CD4-positive, CD25-positive, alpha-beta regulatory T cell (primary cell): ENCODE measurements at regions not wholly inside any gene's neighbourhood (a gene's known extent, or its start where the extent isn't known, plus 50 kb on each side); places are given as distances from the start of the nearest gene placed in this dataset.

Source experiments
- ATAC-seq, 2 donors: fragments of 150-1000 bp; cut with Tn5 transposase; one replicate each; pipeline ENCODE4 v1.10.0; 2021; ENCODE audit warnings: low read depth in 2 of 2, moderate number of reproducible peaks in 2 of 2, moderate library complexity in 1 of 2
- DNase-seq, 3 donors: peaks; one replicate each; pipeline versions ENCODE4 v3.0.0 to v3.0.0-alpha.2; 2012 to 2022; ENCODE audit warnings: mixed read lengths in 1 of 3
- H3K27ac ChIP-seq: one replicate; pipeline ENCODE4 v1.7.0; 2013; ENCODE audit warnings: mild to moderate bottlenecking, low read length; ENCODE audit not compliant: insufficient read depth, poor library complexity, severe bottlenecking
- H3K27me3 ChIP-seq: one replicate; pipeline ENCODE4 v1.7.0; 2013; ENCODE audit warnings: low read length; ENCODE audit not compliant: control insufficient read depth, insufficient read depth
- H3K36me3 ChIP-seq: one replicate; pipeline ENCODE4 v1.7.0; 2013; ENCODE audit warnings: mild to moderate bottlenecking, low read length, moderate library complexity; ENCODE audit not compliant: control insufficient read depth, insufficient read depth
- H3K4me1 ChIP-seq: 2 replicates; pipeline ENCODE4 v1.7.0; 2013; ENCODE audit warnings: mild to moderate bottlenecking, low read length; ENCODE audit not compliant: insufficient read depth, control insufficient read depth, poor library complexity, severe bottlenecking
- H3K4me3 ChIP-seq: one replicate; pipeline ENCODE4 v1.7.0; 2013; ENCODE audit warnings: low read depth, mild to moderate bottlenecking, low read length, moderate library complexity
- H3K9me3 ChIP-seq, 2 experiments: 1 replicate in 1 of 2; 2 replicates in 1 of 2; pipeline ENCODE4 v1.7.0; 2013; ENCODE audit warnings: low read length in 2 of 2, mild to moderate bottlenecking in 1 of 2, moderate library complexity in 1 of 2; ENCODE audit not compliant: control insufficient read depth in 2 of 2
- H3K27ac Mint-ChIP-seq, 3 donors: one replicate each; pipeline ENCODE4 v1.8.0; 2020 to 2022; ENCODE audit warnings: mild to moderate bottlenecking in 3 of 3, mixed read lengths in 3 of 3, moderate library complexity in 2 of 3
- H3K27me3 Mint-ChIP-seq: one replicate; pipeline ENCODE4 v1.8.0; 2022; ENCODE audit warnings: mild to moderate bottlenecking, mixed read lengths
- H3K36me3 Mint-ChIP-seq: one replicate; pipeline ENCODE4 v1.8.0; 2020; ENCODE audit warnings: mixed read lengths
- H3K4me1 Mint-ChIP-seq, 4 donors: one replicate each; pipeline ENCODE4 v1.8.0; 2020 to 2022; ENCODE audit warnings: mixed read lengths in 4 of 4, mild to moderate bottlenecking in 1 of 4
- H3K4me3 Mint-ChIP-seq, 4 donors: one replicate each; pipeline ENCODE4 v1.8.0; 2020 to 2022; ENCODE audit warnings: mild to moderate bottlenecking in 4 of 4, mixed read lengths in 4 of 4, moderate library complexity in 3 of 4
- H3K9me3 Mint-ChIP-seq, 7 donors: one replicate each; pipeline ENCODE4 v1.8.0; 2020 to 2022; ENCODE audit warnings: mixed read lengths in 7 of 7, mild to moderate bottlenecking in 3 of 7, moderate library complexity in 2 of 7

DNA sequence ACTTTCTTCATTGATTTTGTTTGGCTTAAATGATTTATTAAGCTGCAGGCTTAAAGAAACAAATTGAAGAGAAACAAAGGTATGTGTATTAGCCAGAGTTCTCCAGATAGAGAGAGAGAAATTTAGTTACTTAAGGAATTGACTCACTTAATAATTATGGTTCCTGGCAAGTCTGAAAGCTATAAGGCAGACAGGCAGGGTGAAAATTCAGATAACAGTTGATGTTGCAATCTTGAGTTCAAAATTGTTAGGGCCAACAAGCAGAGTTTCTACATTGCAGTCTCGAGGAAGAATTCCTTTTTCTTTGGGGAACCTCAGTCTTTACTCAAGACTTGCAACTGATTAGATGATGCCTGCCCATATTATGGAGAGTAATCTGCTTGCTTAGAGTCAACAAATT is 593.5 kb downstream of the ADCYAP1 start:
- Mint-ChIP-seq H3K36me3 (no peaks in the 10 kb centered on the region), H3K9me3 (peaks cover 0 to 15% (median 4%) of the 10 kb centered on the region in 7 donors), H3K27ac (no peak overlapping the region), H3K4me3 (no peak overlapping the region), H3K27me3 (no peaks in the 10 kb centered on the region), H3K4me1 (no peaks in the 10 kb centered on the region)
- DNase-seq, result no peak
- Histone ChIP-seq H3K9me3 (peaks cover 0 to 3% of the 10 kb centered on the region in 2 experiments), H3K27me3 (no peaks in the 10 kb centered on the region), H3K4me3 (no peak overlapping the region), H3K27ac (no peak overlapping the region), H3K36me3 (no peaks in the 10 kb centered on the region), H3K4me1 (no peaks in the 10 kb centered on the region)
- no peak for ATAC-seq

DNA sequence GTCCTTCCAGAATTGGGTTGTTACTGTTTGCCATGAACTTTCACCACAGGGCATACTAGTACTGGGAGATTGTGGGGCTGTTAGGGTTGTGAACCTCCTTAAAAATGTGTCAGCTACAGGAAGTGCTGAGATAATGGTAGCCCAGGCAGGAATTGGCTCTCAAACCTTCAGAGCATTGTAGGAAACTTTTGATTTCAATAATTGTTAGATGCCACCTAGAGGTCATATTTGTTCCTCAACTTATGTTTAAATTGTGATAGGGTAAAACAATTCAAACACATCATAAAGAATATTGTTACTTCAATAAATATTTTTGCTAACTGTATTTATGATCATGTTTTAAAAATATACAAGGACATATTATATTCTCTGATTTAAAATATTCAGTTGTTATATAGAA is 594.6 kb downstream of the ADCYAP1 start:
- Mint-ChIP-seq H3K27ac (no peak overlapping the region), H3K27me3 (no peaks in the 10 kb centered on the region), H3K9me3 (peaks cover 0 to 11% (median 3%) of the 10 kb centered on the region in 7 donors), H3K36me3 (no peaks in the 10 kb centered on the region), H3K4me3 (no peak overlapping the region), H3K4me1 (no peaks in the 10 kb centered on the region)
- H3K27me3 ChIP-seq, result no peaks in the 10 kb centered on the region
- peaks cover 0 to 3% of the 10 kb centered on the region in 2 experiments for H3K9me3 ChIP-seq
- DNase-seq, result no peak
- H3K36me3 ChIP-seq, result no peaks in the 10 kb centered on the region
- no peak overlapping the region for H3K4me3 ChIP-seq
- no peak overlapping the region for H3K27ac ChIP-seq
- H3K4me1 ChIP-seq, result no peaks in the 10 kb centered on the region
- ATAC-seq, result no peak

DNA sequence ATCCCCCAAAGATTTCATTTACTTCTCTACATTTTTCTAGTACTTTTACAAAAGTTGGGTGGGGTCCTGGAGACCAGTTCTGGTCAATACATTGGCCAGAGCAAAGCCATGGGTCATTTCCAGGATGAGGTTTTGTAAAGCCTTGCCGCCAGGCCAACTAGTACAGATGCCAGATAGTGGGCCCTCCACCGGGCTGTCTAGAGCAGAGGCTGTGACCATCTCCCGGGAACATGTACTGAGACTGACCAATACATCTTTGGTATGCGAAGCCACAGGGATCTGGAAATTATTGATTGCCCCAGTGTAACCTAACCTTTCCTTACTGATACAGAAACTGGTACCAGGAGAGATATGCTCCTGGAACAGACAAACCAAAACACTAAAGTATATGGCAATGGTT is 599.2 kb downstream of the ADCYAP1 start:
- no peak overlapping the region for H3K27ac Mint-ChIP-seq
- H3K4me1 Mint-ChIP-seq, result no peaks in the 10 kb centered on the region
- DNase-seq (no peak), ATAC-seq (no peak)
- no peaks in the 10 kb centered on the region for H3K27me3 ChIP-seq
- H3K36me3 Mint-ChIP-seq, result no peaks in the 10 kb centered on the region
- H3K4me3 Mint-ChIP-seq, result no peak overlapping the region
- no peak overlapping the region for H3K4me3 ChIP-seq
- no peaks in the 10 kb centered on the region for H3K27me3 Mint-ChIP-seq
- no peaks in the 10 kb centered on the region for H3K36me3 ChIP-seq
- H3K4me1 ChIP-seq, result no peaks in the 10 kb centered on the region
- H3K9me3 Mint-ChIP-seq, result peaks cover 0 to 2% (median 1%) of the 10 kb centered on the region in 7 donors
- no peaks in the 10 kb centered on the region for H3K9me3 ChIP-seq
- H3K27ac ChIP-seq, result no peak overlapping the region

DNA sequence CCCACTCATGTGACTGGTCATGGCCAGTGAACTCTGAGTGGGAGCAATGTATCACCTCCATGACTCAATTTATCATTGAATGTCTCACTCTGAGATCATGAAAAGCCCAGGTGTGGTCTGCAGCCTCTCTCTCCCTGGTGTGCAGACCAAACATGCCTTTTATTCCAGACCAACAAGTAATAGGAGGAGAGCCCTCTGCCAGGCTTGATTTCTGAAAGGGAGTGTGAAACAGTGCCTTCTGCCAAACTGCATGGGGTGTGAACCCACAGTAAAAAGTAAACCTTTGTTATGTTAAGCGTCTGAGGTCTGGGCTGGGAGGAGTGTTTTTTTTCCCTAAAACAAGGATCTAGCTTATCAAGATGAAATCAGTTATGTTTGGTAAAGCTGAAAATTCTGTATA is 601.2 kb downstream of the ADCYAP1 start:
- no peaks in the 10 kb centered on the region for H3K4me1 ChIP-seq
- no peaks in the 10 kb centered on the region for H3K36me3 ChIP-seq
- H3K27ac ChIP-seq, result no peak overlapping the region
- Mint-ChIP-seq H3K4me3 (no peak overlapping the region), H3K36me3 (no peaks in the 10 kb centered on the region), H3K4me1 (no peaks in the 10 kb centered on the region), H3K9me3 (peaks cover 0 to 2% (median 2%) of the 10 kb centered on the region in 7 donors), H3K27ac (no peak overlapping the region), H3K27me3 (no peaks in the 10 kb centered on the region)
- no peaks in the 10 kb centered on the region for H3K27me3 ChIP-seq
- ATAC-seq (no peak), DNase-seq (no peak)
- no peaks in the 10 kb centered on the region for H3K9me3 ChIP-seq
- H3K4me3 ChIP-seq, result no peak overlapping the region

DNA sequence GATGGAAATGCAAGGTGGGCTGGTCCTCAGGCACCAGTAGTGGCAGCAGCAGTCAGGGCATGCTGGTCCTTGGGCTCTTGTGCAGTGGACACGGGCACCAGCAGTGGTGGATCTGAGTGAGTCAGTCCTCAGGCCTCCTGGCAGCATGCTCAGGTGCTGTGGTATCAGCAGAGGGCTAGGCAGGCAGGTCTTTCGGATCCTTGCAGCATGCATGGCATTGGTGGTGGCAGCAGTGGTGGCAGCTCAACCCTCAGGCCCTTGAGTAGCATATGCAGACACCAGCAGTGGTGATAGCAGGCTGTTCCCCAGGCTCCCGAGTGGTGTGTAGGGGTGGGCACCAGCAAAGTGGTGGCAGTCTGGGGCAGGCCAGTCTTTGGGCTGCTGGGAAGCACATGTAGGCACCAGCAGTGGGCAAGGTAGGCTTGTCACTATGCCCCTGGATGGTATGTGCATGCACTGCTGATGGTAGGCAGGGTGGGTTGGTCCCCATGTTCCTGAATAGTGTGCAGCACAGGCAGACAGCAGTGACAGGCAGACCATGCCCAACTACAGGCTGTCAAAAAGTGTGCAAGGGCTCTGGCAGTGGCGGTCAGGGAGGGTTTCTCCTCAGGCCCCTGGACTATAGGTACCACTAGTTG is 606.0 kb downstream of the ADCYAP1 start:
- no peaks in the 10 kb centered on the region for H3K9me3 ChIP-seq
- Mint-ChIP-seq H3K27ac (no peak overlapping the region), H3K27me3 (no peaks in the 10 kb centered on the region), H3K9me3 (peaks cover 0 to 4% (median 2%) of the 10 kb centered on the region in 7 donors), H3K4me3 (no peak overlapping the region), H3K36me3 (no peaks in the 10 kb centered on the region), H3K4me1 (no peaks in the 10 kb centered on the region)
- H3K36me3 ChIP-seq, result no peaks in the 10 kb centered on the region
- H3K27ac ChIP-seq, result no peak overlapping the region
- H3K27me3 ChIP-seq, result no peaks in the 10 kb centered on the region
- no peak for ATAC-seq
- DNase-seq, result no peak
- H3K4me3 ChIP-seq, result no peak overlapping the region
- no peaks in the 10 kb centered on the region for H3K4me1 ChIP-seq

DNA sequence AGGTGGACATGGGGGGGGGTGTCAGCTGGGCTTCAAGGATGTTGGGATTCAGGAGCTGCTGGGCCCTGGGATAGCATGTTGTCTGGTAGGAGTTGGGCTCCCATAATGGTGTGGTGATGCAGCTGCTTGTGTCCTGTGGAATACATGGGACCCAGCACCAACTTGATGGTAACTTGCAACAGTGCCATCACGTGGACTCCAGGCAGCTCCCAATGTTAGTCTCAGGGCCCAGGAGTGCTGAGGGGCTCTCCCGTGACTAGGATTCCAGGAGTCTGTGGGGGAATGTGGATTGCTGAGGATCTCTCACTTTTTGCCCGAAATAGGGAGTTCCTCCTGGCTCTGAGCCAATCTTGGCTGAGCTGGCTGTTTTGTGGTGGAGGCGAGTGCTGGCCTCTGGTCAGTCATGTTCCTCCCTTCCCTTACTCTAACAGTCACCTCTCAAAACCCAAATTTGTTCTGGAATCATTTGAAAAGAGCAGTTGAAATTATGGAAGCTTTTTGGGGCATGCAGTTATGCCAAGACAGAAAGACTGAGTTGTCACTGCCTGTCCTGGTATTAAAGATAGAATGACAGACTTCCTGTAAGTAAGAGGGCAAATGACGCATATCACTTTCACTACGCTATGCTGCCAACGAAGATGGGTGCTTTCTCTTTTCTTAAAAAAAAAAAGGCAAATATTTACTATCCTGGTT is 607.1 kb downstream of the ADCYAP1 start:
- Mint-ChIP-seq H3K36me3 (no peaks in the 10 kb centered on the region), H3K27me3 (no peaks in the 10 kb centered on the region), H3K4me1 (no peaks in the 10 kb centered on the region), H3K9me3 (peaks cover 0 to 4% (median 2%) of the 10 kb centered on the region in 7 donors), H3K4me3 (no peak overlapping the region), H3K27ac (no peak overlapping the region)
- ATAC-seq, result no peak
- Histone ChIP-seq H3K9me3 (no peaks in the 10 kb centered on the region), H3K36me3 (no peaks in the 10 kb centered on the region), H3K4me3 (no peak overlapping the region), H3K27ac (no peak overlapping the region), H3K27me3 (no peaks in the 10 kb centered on the region), H3K4me1 (no peaks in the 10 kb centered on the region)
- no peak for DNase-seq

DNA sequence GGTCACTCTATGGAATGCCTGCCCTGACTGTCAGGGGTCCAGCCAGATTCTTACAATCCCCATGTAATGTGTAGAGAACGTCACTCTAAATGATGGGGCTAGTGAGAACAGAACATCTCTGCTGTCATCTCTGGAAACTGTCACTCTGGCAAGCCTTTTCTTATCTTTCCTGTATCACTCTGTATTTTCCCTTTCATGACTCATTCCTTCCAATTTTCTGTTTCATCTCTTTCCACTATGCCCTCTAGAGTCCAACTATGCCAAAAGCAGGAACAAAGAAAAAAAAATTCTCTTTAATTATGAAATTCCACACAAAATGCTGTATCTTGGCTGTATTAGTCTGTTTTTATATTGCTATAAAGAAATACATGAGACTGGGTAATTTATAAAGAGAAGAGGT is 608.8 kb downstream of the ADCYAP1 start:
- ATAC-seq, result no peak
- no peaks in the 10 kb centered on the region for H3K27me3 ChIP-seq
- no peaks in the 10 kb centered on the region for H3K36me3 ChIP-seq
- H3K36me3 Mint-ChIP-seq, result no peaks in the 10 kb centered on the region
- no peaks in the 10 kb centered on the region for H3K27me3 Mint-ChIP-seq
- H3K27ac ChIP-seq, result no peak overlapping the region
- H3K9me3 ChIP-seq, result no peaks in the 10 kb centered on the region
- H3K4me1 ChIP-seq, result no peaks in the 10 kb centered on the region
- no peak for DNase-seq
- no peaks in the 10 kb centered on the region for H3K4me1 Mint-ChIP-seq
- no peak overlapping the region for H3K4me3 ChIP-seq
- peaks cover 0 to 4% (median 1%) of the 10 kb centered on the region in 7 donors for H3K9me3 Mint-ChIP-seq
- no peak overlapping the region for H3K27ac Mint-ChIP-seq
- no peak overlapping the region for H3K4me3 Mint-ChIP-seq
